ENCODE measurements at regions not wholly inside any gene's neighbourhood (a gene's known extent, or its start where the extent isn't known, plus 50 kb on each side); places are given as distances from the start of the nearest gene placed in this dataset.

- DNase-seq (ENCODE audit: low read depth) = no peak
- TF ChIP-seq CTCF (conservative IDR thresholded peaks at IDR 0.05; ENCODE audit: low read depth, low read length) = no peak
- H3K4me3 ChIP-seq (ENCODE audit: low read length) = no peak overlapping the region
Measured at GRCh38 chr16:87199379-87199778, 117.8 kb downstream of the C16orf95 start.

- no peak overlapping the region for H3K4me3 ChIP-seq (ENCODE audit: low read length)
- no peak for DNase-seq (ENCODE audit: low read depth)
- TF ChIP-seq CTCF (conservative IDR thresholded peaks at IDR 0.05; ENCODE audit: low read depth, low read length) = no peak
Measured at GRCh38 chr16:87199901-87200300, 117.3 kb downstream of the C16orf95 start.

GRCh38 chr16:87200637-87201036 is 116.6 kb downstream of the C16orf95 start:
- no peak overlapping the region for H3K4me3 ChIP-seq (ENCODE audit: low read length)
- TF ChIP-seq CTCF (conservative IDR thresholded peaks at IDR 0.05; ENCODE audit: low read depth, low read length) = no peak
- no peak for DNase-seq (ENCODE audit: low read depth)

- H3K4me3 ChIP-seq (ENCODE audit: low read length) = no peak overlapping the region
- peak; percentile 56 for DNase-seq (ENCODE audit: low read depth)
- TF ChIP-seq CTCF (conservative IDR thresholded peaks at IDR 0.05; ENCODE audit: low read depth, low read length) = no peak
Measured at GRCh38 chr16:87201052-87201451, 116.1 kb downstream of the C16orf95 start.

GRCh38 chr16:87201790-87202189 is 115.4 kb downstream of the C16orf95 start:
- no peak for DNase-seq (ENCODE audit: low read depth)
- no peak for TF ChIP-seq CTCF (conservative IDR thresholded peaks at IDR 0.05; ENCODE audit: low read depth, low read length)
- H3K4me3 ChIP-seq (ENCODE audit: low read length) = no peak overlapping the region

- TF ChIP-seq CTCF (conservative IDR thresholded peaks at IDR 0.05; ENCODE audit: low read depth, low read length) = no peak
- no peak overlapping the region for H3K4me3 ChIP-seq (ENCODE audit: low read length)
- no peak for DNase-seq (ENCODE audit: low read depth)
Measured at GRCh38 chr16:87202346-87202745, 114.8 kb downstream of the C16orf95 start.

GRCh38 chr16:87203060-87203656 is 114.0 kb downstream of the C16orf95 start:
- TF ChIP-seq CTCF (conservative IDR thresholded peaks at IDR 0.05; ENCODE audit: low read depth, low read length) = peak; percentile 100

More at GRCh38 chr16:87203060-87203656, 114.0 kb downstream of the C16orf95 start:
- no peak overlapping the region for H3K4me3 ChIP-seq (ENCODE audit: low read length)
- DNase-seq (ENCODE audit: low read depth) = peak; percentile 17
